ENCODE measurements at regions not wholly inside any gene's neighbourhood (a gene's known extent, or its start where the extent isn't known, plus 50 kb on each side); places are given as distances from the start of the nearest gene placed in this dataset.

- Histone ChIP-seq H3K27me3 (ENCODE audit: control insufficient read depth, insufficient read depth, low read length) (no peaks in the 10 kb centered on the region), H3K4me3 (ENCODE audit: low read depth, low read length) (no peak overlapping the region), H3K36me3 (ENCODE audit: control insufficient read depth, insufficient read depth, low read length) (no peaks in the 10 kb centered on the region)
- DNase-seq (ENCODE audit: low read depth) (no peak), FAIRE-seq (no peak)
- TF ChIP-seq CTCF (IDR thresholded peaks at IDR 0.05; ENCODE audit: insufficient read depth, low read length, severe bottlenecking): no peak
Measured at GRCh38 chr7:56188823-56189346, 72.7 kb upstream of the NUPR2 start.

GRCh38 chr7:56188376-56188775 is 72.2 kb upstream of the NUPR2 start:
- DNase-seq (ENCODE audit: low read depth): no peak
- Histone ChIP-seq H3K4me3 (ENCODE audit: low read depth, low read length) (no peak overlapping the region), H3K27me3 (ENCODE audit: control insufficient read depth, insufficient read depth, low read length) (no peaks in the 10 kb centered on the region), H3K36me3 (ENCODE audit: control insufficient read depth, insufficient read depth, low read length) (no peaks in the 10 kb centered on the region)
- TF ChIP-seq CTCF (IDR thresholded peaks at IDR 0.05; ENCODE audit: insufficient read depth, low read length, severe bottlenecking): no peak
- no peak for FAIRE-seq

GRCh38 chr7:56181010-56181409 is 64.8 kb upstream of the NUPR2 start:
- Histone ChIP-seq H3K27me3 (ENCODE audit: control insufficient read depth, insufficient read depth, low read length) (no peaks in the 10 kb centered on the region), H3K4me3 (ENCODE audit: low read depth, low read length) (no peak overlapping the region), H3K36me3 (ENCODE audit: control insufficient read depth, insufficient read depth, low read length) (no peaks in the 10 kb centered on the region)
- DNase-seq (ENCODE audit: low read depth) (no peak), FAIRE-seq (no peak)
- no peak for TF ChIP-seq CTCF (IDR thresholded peaks at IDR 0.05; ENCODE audit: insufficient read depth, low read length, severe bottlenecking)

- H3K27me3 ChIP-seq (ENCODE audit: control insufficient read depth, insufficient read depth, low read length): no peaks in the 10 kb centered on the region
- peak overlapping the region; percentile 22 for H3K4me3 ChIP-seq (ENCODE audit: low read depth, low read length)
- no peak for TF ChIP-seq CTCF (IDR thresholded peaks at IDR 0.05; ENCODE audit: insufficient read depth, low read length, severe bottlenecking)
- DNase-seq (ENCODE audit: low read depth): peak; percentile 3
- no peaks in the 10 kb centered on the region for H3K36me3 ChIP-seq (ENCODE audit: control insufficient read depth, insufficient read depth, low read length)
- peak; percentile 28 for FAIRE-seq
Measured at GRCh38 chr7:56175771-56176170, 59.6 kb upstream of the NUPR2 start.

GRCh38 chr7:56174875-56175760 is 58.9 kb upstream of the NUPR2 start:
- Histone ChIP-seq H3K27me3 (ENCODE audit: control insufficient read depth, insufficient read depth, low read length) (no peaks in the 10 kb centered on the region), H3K4me3 (ENCODE audit: low read depth, low read length) (peak overlapping the region; percentile 22), H3K36me3 (ENCODE audit: control insufficient read depth, insufficient read depth, low read length) (no peaks in the 10 kb centered on the region)
- DNase-seq (ENCODE audit: low read depth): no peak
- no peak for TF ChIP-seq CTCF (IDR thresholded peaks at IDR 0.05; ENCODE audit: insufficient read depth, low read length, severe bottlenecking)
- no peak for FAIRE-seq
